Epidermal melanocyte (primary cell): ENCODE measurements at regions not wholly inside any gene's neighbourhood (a gene's known extent, or its start where the extent isn't known, plus 50 kb on each side); places are given as distances from the start of the nearest gene placed in this dataset.

Experiments used
- DNase-seq: peaks from one replicate; pipeline ENCODE4 v3.0.0; 2011; ENCODE audit warnings: low spot score; ENCODE audit not compliant: insufficient read length

GRCh38 chr2:88832992-88833389, 141.5 kb downstream of the RPIA start:
- DNase-seq, result no peak

GRCh38 chr2:88834376-88834775, 142.9 kb downstream of the RPIA start:
- DNase-seq, result no peak

GRCh38 chr2:88834866-88835265, 143.4 kb downstream of the RPIA start:
- no peak for DNase-seq

GRCh38 chr2:88835726-88836125, 144.3 kb downstream of the RPIA start:
- DNase-seq, result no peak

GRCh38 chr2:88836351-88836750, 144.9 kb downstream of the RPIA start:
- DNase-seq, result no peak

- no peak for DNase-seq
Observed at GRCh38 chr2:88837511-88838160, 146.2 kb downstream of the RPIA start.

- no peak for DNase-seq
Observed at GRCh38 chr2:88838165-88838635, 146.7 kb downstream of the RPIA start.

- no peak for DNase-seq
Observed at GRCh38 chr2:88841224-88841929, 149.9 kb downstream of the RPIA start.

GRCh38 chr2:88842656-88843460, 151.4 kb downstream of the RPIA start:
- DNase-seq, result no peak

GRCh38 chr2:88843651-88844050, 152.2 kb downstream of the RPIA start:
- DNase-seq, result no peak

GRCh38 chr2:88844960-88845359, 153.5 kb downstream of the RPIA start:
- DNase-seq, result no peak

GRCh38 chr2:88845772-88846661, 154.5 kb downstream of the RPIA start:
- no peak for DNase-seq

GRCh38 chr2:88852753-88853402, 161.4 kb downstream of the RPIA start:
- no peak for DNase-seq

GRCh38 chr2:88853403-88853790, 161.9 kb downstream of the RPIA start:
- DNase-seq, result no peak

GRCh38 chr2:88854528-88854927, 163.1 kb downstream of the RPIA start:
- no peak for DNase-seq

- no peak for DNase-seq
Observed at GRCh38 chr2:88855620-88856408, 164.3 kb downstream of the RPIA start.

GRCh38 chr2:88856409-88857135, 165.1 kb downstream of the RPIA start:
- DNase-seq, result no peak

GRCh38 chr2:88857274-88857741, 165.8 kb downstream of the RPIA start:
- no peak for DNase-seq

- no peak for DNase-seq
Observed at GRCh38 chr2:88857951-88858411, 166.5 kb downstream of the RPIA start.
